ENCODE measurements at regions not wholly inside any gene's neighbourhood (a gene's known extent, or its start where the extent isn't known, plus 50 kb on each side); places are given as distances from the start of the nearest gene placed in this dataset.
"Not testable (repeated sequence)": the region's sequence is repeated elsewhere in the genome, so short reads cannot be mapped to it uniquely, and the experiment has no call there.

DNA sequence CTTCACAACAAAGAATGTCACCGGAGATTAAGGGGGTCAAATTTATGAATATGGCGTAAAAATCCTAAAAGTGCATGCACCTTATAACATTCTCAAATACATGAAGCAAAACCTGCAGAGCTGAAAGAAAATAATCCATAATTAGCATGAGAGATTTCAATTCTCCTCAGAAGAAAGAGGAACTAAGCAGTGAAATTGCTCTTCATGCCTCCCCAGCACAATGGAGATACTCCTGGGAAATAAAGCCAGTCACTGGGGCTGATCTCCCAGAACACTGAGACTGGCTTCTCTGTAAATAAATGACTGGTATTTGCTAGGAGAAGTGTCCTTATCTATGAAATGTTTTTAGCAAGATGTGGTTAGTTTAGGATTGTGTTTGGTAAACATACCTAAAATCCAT is 68.1 kb downstream of the GOLGA6L6 start:
- not testable (repeated sequence) for DNase-seq (ENCODE audit: low spot score)

DNA sequence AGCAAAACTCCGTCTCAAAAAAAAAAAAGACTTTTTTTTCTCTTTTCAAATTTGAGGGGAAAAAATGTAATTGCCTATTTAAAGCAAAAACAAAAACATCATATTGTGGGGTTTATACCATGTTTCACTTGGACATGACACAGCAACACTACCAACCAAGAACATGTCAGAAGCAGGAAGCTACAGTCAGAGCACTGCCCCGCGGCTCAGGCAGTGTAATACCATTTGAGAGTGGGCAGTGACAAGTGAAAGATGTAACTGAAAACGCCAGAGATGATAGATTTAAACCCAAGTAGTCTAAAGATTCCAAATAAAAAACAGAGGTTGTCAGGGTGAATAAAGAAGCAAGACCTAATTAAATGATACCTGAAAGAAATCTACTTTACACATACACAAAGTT is 68.6 kb downstream of the GOLGA6L6 start:
- not testable (repeated sequence) for DNase-seq (ENCODE audit: low spot score)

DNA sequence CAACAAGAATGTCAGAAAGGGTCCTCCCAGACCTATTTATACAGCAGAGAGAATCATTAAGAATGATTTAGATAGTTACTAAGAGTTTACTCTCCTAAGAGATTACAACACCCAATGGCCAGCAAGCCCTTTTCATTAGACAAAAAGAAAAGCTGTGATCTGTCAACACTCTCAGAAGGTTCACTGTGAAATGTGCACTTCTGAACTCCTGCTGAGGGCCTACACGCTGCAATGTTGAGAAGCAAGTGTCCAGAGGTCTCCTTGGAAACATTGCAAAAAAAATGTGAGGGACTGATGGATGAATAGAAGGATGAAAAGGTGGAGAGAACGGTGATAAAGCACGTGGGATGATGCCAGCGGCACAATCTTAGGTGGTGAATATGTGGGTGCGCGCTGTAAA is 70.8 kb downstream of the GOLGA6L6 start:
- DNase-seq (ENCODE audit: low spot score): not testable (repeated sequence)

DNA sequence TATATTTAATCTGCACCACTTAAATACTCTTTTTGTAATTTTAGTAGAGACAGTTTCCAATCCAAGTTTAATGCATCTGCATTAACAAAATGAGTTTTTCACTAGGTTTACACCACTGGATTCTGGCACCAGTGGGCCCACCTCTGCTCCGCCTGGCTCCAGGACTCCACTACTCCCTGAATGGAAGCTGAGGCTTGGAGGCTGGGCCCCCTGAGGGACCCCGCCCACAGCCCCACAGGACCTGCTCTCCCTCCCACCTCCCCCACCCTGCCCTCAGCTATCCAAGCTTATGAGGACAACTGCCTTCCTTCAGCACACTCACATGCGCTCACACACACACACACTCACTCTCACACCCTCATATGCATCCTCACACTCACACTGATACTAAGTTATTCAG is 100.5 kb downstream of the GOLGA6L6 start:
- not testable (repeated sequence) for DNase-seq (ENCODE audit: low spot score)

DNA sequence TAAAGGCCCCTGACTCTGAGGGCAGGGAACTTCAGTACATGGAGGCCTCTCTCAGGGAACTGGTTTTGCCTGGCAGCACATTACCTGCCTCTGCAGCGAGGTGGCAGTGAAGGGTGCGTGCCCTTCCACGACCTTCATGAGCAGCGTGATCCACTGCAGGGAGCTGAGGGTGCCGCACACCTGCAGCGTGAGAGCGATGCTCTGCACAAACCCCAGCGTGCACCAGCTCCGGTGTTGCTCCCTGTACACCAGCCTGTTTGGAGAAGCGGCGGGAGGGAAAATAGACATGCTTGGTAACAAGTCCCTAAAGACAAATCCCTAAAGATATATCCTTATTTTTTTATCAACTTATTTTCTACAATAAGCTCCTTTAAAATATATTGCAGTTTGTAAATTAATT is 101.2 kb downstream of the GOLGA6L6 start:
- not testable (repeated sequence) for DNase-seq (ENCODE audit: low spot score)

DNA sequence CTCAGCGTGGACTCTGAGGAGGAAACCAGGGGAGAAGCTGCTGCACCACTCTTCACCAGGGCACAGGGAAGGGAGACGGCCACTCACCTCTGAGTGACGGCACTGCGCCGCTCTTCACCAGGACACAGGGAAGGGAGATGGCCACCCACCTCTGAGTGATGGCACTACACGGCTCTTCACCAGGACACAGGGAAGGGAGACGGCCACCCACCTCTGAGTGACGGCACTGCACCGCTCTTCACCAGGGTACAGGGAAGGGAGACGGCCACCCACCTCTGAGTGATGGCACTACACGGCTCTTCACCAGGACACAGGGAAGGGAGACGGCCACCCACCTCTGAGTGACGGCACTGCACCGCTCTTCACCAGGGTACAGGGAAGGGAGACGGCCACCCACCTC is 102.5 kb downstream of the GOLGA6L6 start:
- not testable (repeated sequence) for DNase-seq (ENCODE audit: low spot score)

DNA sequence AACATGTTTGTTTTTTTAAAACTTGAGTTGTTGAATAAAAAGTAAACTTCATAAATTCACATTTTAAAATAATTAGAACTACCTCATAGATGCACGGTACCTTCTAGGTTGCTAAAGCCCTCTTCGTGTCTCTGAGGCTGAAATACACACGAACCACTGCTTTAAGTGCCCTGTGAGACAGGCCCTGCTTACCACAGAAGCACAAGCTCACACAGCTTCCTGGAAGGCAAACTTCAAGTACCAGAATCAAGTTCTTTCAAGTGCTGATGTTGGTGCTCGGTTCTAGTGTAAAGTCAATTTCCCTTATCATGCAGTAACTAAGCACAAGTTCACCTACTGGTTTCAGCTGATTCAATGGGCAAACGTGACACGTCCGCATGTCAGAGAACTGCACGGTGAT is 103.3 kb downstream of the GOLGA6L6 start:
- DNase-seq (ENCODE audit: low spot score): not testable (repeated sequence)

DNA sequence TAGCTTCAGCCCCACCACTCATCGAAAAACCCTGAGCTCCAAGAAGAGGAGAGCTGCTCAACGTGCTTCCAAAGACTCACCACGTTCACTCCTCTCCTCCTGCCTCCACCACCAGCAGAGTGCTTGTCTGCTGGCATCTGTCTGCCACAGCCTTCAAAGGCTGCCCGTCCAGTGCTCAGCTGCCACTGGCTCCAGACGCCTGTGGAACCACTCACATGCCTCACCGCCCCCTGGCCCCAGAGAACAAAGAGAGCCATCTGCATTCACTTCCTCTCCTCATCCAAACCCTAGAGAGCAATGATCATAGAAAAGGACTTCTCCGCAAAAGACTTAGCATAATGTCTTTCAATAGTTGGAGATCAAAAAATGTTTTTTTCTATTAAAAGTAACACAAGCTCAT is 108.1 kb downstream of the GOLGA6L6 start:
- DNase-seq (ENCODE audit: low spot score): not testable (repeated sequence)

DNA sequence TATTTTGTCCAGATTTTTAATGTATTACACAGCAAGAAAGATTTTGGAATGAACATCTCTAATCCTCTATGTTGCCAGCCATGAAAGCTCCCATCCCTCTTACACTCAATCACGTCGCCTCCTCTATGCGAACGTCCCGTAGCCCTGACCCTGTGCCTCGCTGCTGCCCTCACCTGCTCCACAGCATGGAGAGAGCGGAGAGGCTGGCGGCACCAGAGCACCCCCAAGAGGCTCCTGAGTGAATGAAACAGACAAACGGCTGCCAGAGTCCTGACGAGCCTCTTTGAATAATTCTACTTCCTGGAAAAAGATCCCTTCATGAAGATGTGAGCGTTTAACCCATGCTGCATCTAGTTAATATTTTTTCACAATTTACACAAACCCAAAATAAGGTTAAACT is 111.1 kb downstream of the GOLGA6L6 start:
- not testable (repeated sequence) for DNase-seq (ENCODE audit: low spot score)

DNA sequence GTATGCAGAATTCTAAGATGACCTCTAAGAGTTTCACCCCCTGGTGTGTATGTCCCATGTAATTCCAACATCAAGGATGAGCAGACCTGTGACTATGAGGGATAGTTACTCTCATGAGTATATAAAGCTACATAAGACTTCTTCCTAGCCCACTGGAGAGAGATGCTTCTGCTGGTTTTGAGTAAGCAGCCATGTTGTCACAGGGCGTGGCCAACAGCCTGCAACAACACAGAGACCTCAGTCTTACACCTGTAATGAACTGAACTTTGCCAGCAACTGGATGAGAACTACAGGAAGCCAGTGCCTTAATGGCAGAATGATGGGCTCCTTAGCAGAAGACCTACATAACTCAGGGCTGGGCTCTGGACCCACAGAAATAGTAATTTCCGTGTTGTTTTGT is 120.9 kb downstream of the GOLGA6L6 start:
- not testable (repeated sequence) for DNase-seq (ENCODE audit: low spot score)

DNA sequence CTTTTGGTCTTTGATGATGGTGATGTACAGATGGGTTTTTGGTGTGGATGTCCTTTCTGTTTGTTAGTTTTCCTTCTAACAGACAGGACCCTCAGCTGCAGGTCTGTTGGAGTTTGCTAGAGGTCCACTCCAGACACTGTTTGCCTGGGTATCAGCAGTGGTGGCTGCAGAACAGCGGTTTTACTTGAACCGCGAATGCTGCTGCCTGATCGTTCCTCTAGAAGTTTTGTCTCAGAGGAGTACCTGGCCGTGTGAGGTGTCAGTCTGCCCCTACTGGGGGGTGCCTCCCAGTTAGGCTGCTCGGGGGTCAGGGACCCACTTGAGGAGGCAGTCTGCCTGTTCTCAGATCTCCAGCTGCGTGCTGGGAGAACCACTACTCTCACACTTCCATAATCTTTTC is 125.0 kb downstream of the GOLGA6L6 start:
- not testable (repeated sequence) for DNase-seq (ENCODE audit: low spot score)

DNA sequence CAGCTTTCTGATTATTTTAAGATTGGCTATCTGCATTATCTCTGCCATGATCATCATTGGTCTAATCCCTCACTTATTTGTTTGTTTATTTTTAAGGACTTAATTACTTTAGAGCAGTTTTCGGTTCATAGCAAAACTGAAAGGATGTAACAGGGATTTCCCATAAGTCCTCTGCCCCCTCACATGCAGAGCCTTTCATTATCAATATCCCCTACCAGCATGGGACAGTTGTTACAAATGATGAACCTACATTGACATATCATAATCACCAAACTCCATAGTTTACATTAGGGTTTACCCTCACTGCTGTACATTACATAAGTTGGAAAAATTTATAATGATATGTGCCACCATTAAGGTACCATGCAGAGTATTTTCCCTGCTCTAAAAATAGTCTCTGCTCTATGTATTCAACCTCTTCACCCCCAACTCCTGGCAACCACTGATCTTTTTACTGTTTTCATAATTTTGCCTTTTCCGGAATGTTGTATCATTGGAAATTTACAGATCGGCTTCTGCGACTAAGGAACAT is 131.9 kb downstream of the GOLGA6L6 start:
- not testable (repeated sequence) for DNase-seq (ENCODE audit: low spot score)

DNA sequence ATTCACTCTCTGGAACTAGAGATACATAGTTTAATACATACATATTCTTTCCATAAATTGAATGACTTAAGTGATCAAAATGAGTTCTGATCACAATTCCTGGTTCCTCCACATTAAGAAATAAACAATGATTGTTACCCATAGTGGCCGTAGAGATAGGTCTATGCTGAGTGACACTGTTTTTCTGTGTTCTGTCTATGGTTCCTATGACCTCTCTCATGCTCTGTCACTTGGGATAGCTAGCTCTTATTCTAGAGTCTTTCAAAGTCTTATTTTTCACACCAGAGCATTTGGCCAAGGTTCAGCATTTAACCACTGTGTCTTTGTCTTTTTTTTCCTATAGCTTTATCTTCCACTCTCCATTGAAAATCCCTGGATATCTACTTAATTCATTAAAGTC is 132.4 kb downstream of the GOLGA6L6 start:
- no peak for DNase-seq (ENCODE audit: low spot score)

DNA sequence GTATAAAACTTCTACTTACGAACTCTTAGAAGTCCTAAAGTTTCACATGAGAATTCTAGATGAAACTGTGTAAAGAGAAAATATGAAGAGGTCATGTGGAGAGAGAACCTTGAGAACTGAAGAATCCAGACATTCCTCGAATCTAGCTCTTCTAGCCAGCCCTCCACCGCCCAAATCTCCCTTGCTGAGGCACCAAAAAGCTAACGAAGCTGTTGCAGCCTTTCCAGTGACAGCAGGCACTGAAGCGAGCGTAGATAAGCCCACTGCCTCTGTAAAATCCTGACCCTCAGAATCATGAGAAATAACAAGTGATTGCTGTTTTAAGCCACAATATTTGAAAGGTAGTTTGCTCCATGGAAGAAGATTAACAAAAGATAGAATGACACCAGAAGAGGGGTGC is 134.0 kb downstream of the GOLGA6L6 start:
- no peak for DNase-seq (ENCODE audit: low spot score)

DNA sequence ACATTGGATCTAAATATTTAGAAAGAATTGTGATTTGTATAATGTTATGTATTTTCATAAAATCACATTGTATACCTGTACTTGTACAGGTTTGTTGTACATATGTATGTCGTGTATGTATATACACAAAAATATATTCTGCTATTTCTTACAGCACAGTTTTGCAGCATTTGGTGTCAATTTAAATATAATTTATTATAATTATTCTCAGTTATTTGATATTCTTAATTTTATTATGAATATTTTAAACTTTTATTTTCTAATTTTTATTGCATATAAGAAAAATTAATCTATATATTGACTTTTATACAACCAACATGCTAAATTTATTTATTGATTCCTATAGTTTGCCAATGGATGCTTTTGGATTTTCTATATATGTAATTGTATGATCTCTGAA is 137.0 kb downstream of the GOLGA6L6 start:
- DNase-seq (ENCODE audit: low spot score): not testable (repeated sequence)

DNA sequence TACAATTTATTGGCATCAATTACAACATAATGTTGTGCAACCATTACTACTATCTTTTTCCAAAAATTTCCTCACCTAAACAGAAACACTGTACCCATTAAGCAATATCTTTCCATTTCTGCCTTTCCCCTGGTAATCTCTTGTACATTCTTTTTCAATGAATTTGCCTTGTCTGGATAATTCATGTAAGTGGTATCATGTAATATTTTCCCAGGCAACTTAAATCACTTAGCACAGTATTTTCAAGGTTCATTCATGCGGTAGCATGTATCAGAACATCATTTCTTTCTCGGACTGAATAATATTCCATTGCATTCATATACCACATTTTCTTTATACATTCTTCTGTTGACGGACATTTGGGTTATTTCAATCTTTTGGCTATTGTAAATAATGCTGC is 139.0 kb downstream of the GOLGA6L6 start:
- DNase-seq (ENCODE audit: low spot score): not testable (repeated sequence)

DNA sequence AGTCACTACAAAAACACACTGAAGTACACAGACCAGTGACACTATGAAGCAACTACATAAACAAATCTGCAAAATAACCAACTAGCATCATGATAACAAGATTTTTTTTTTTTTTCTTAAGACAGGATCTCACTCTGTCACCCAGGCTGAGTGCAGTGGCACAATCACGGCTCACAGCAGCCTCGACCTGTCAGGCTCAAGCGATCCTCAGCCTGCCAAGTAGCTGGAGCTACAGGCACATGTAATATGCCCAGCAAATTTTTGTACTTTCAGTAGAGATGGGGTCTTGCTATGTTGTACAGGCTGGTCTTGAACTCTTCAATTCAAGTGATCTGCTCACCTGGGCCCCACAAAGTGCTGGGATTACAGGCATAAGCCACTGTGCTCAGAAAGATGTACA is 140.5 kb downstream of the GOLGA6L6 start:
- DNase-seq (ENCODE audit: low spot score): not testable (repeated sequence)

DNA sequence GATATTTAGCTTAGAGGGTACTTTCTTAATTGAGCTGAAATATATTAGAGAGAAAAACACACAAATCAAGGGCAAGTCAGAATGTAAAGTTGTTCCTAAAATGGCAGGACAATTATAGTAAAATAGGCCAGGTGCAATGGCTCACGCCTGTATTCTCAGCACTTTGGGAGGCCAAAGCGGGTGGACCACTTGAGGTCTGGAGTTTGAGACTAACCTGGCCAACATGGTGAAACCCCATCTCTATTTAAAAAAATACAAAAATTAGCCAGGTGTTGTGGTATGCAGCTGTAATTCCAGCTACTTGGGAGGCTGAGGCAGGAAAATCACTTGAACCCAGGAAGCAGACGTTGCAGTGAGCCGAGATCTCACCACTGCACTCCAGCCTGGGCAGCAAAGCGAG is 142.9 kb downstream of the GOLGA6L6 start:
- not testable (repeated sequence) for DNase-seq (ENCODE audit: low spot score)

DNA sequence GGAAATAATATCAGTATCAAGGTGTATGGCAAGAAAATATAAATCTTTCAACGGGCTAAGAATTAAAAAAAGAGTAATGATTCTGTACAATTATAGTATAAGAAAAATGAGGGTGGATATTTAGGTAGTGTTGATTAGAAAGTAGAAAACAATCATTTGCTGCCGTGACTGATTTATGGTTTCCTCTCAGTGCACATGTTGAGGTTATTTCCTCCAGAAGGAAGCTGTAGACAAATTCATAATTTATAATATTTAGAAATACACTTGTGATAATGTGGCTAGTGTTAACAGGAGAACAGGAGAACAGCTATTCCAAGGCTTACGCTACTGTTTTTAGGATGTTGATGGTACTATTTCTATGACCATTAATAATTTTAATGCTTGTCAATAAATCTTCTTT is 153.4 kb downstream of the GOLGA6L6 start:
- not testable (repeated sequence) for DNase-seq (ENCODE audit: low spot score)

DNA sequence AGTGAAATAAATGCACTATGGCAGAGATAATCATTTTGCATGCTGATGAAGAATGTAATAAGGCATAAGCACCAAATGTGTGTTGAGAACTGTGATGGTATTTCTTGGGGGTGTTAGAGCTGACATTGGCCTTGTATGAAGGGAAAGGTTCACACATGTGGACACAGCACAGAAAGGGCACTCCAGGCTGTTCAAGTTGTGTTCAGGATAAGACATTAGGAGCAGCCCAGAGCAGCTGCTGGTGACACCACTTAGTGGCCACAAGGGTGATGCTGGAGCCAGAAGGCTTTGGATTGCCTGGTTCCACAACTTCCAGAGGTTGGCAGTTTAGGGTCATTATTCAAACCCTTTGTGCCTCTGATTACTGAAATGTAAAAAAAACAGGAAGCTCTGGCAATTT is 155.4 kb downstream of the GOLGA6L6 start:
- no peak for DNase-seq (ENCODE audit: low spot score)

DNA sequence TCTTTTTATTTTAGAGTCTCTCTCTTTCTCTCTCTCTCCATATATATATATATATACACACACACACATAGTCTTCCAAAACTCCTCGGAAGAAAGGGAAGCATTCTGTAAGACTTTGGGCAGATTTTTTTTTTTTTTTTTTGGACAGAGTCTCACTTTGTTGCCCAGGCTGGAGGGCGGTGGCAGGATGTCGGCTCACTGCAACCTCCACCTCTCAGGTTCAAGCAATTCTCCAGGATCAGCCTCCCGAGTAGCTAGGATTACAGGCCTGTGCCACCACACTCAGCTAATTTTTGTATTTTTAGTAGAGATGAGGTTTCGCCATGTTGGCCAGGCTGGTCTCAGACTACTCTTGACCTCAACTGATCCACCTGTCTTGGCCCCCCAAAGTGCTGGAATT is 161.4 kb downstream of the GOLGA6L6 start:
- DNase-seq (ENCODE audit: low spot score): not testable (repeated sequence)

DNA sequence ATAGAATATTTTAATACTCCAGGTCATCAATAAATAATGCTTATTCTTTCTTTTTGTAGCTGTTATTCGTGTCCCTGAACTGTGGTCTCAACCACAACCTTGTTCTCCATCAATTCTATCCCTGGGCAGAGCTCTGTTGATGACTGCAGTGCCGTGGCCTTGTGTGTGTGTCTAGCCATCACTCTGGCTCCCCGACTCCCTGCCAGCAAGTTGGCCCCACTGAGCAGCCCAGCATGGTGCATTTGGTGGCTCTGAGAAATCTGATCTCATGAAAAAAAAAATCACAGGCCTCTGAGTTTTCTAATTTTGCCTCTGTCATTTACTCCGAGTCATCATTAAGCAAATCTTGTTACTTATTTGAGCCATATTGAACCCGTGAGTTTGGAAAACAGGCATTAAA is 164.7 kb downstream of the GOLGA6L6 start:
- no peak for DNase-seq (ENCODE audit: low spot score)

DNA sequence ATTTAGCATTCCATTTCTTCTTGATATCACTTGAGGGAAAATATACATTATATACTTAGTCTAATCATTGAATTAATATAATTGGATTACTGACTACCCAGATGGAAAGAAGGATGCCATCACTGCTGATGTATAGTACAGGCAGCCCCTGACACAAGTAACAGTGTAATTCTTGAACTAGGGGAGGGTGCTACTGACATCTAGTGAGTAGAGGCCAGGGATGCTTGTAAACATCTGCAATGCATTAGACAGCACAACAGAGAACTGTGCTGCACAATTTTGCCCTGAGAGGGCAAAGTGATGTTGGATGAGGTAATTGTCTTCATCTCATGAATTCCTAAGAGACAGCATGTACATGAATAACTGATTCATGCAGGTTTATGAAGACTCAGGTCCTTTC is 169.2 kb downstream of the GOLGA6L6 start:
- DNase-seq (ENCODE audit: low spot score): not testable (repeated sequence)

DNA sequence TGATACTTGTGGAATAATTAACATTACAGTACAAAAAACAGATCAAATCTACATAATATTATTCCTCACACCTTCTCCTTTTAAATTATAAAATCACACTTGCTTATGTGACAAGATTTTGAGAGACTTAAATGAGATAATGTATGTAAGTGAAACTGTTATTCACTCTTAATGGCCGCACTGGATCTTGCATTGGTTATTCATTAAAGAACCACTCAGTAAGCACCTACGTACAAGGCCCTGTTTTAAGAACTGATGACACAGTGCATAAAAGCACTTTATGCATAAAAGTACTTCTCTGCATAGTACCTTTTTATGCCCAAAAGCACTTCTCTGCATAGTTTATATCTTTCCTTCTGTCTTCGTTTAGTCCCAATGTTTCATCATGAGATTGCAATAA is 172.1 kb downstream of the GOLGA6L6 start:
- DNase-seq (ENCODE audit: low spot score): no peak

All from ureter (tissue), 1 donor.